DND-41 (cell line): ENCODE measurements at regions not wholly inside any gene's neighbourhood (a gene's known extent, or its start where the extent isn't known, plus 50 kb on each side); places are given as distances from the start of the nearest gene placed in this dataset.

ENCODE experiments used
- EZH2 ChIP-seq: IDR thresholded peaks from 3 replicates; pipeline ENCODE4 v1.6.1; 2012; ENCODE audit warnings: borderline replicate concordance, low read depth, mild to moderate bottlenecking, moderate library complexity, low read length, inconsistent platforms; ENCODE audit not compliant: severe bottlenecking
- TF ChIP-seq, protein P1 (sequence below): IDR thresholded peaks from 2 replicates; pipeline ENCODE4 v1.5.1; 2012; ENCODE audit warnings: borderline replicate concordance, low read length, moderate library complexity, mild to moderate bottlenecking; ENCODE audit not compliant: poor library complexity, severe bottlenecking; ENCODE audit errors: extremely low read depth

DNA sequence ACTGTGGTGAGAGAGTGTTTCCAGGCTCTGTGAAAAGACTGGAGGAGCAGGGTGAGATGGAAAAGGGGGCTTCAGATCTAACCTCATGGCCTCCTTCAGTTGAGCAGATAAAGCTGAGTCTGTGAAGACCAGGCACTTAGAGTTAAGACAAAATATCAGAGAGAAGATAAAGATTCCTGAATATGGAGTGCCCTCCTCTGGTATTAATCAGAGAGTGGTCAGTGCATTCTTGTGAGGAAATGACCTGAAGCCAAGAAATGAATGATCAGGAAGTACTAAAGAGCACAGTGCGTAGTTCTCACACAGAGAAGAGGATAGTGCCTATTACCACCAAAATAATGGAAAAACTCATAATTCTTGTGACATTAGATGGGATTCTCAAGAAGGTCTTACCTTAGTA is 1417.0 kb upstream of the ACO1 start:
- TF ChIP-seq, protein P1, sequence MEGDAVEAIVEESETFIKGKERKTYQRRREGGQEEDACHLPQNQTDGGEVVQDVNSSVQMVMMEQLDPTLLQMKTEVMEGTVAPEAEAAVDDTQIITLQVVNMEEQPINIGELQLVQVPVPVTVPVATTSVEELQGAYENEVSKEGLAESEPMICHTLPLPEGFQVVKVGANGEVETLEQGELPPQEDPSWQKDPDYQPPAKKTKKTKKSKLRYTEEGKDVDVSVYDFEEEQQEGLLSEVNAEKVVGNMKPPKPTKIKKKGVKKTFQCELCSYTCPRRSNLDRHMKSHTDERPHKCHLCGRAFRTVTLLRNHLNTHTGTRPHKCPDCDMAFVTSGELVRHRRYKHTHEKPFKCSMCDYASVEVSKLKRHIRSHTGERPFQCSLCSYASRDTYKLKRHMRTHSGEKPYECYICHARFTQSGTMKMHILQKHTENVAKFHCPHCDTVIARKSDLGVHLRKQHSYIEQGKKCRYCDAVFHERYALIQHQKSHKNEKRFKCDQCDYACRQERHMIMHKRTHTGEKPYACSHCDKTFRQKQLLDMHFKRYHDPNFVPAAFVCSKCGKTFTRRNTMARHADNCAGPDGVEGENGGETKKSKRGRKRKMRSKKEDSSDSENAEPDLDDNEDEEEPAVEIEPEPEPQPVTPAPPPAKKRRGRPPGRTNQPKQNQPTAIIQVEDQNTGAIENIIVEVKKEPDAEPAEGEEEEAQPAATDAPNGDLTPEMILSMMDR, result no peak
- no peak for TF ChIP-seq EZH2
